ENCODE measurements at regions not wholly inside any gene's neighbourhood (a gene's known extent, or its start where the extent isn't known, plus 50 kb on each side); places are given as distances from the start of the nearest gene placed in this dataset.

GRCh38 chr13:47135800-47136503 is 239.1 kb upstream of the HTR2A start:
- Histone ChIP-seq H3K36me3 (ENCODE audit: control insufficient read depth in 2 of 2, insufficient read depth in 2 of 2, low read length in 1 of 2) (no peaks in the 10 kb centered on the region), H3K27me3 (ENCODE audit: control insufficient read depth in 1 of 2, insufficient read depth in 2 of 2, low read length in 2 of 2) (no peaks in the 10 kb centered on the region), H3K9me3 (ENCODE audit: control insufficient read depth in 2 of 2, insufficient read depth in 1 of 2, low read depth in 1 of 2, low read length in 1 of 2) (no peaks in the 10 kb centered on the region), H3K4me1 (ENCODE audit: control insufficient read depth in 2 of 2, insufficient read depth in 2 of 2, low read length in 1 of 2) (no peaks in the 10 kb centered on the region), H3K27ac (ENCODE audit: low read depth in 2 of 2, low read length in 1 of 2) (no peak overlapping the region), H3K4me3 (ENCODE audit: low read depth in 1 of 2, low read length in 2 of 2) (no peak overlapping the region)
- WGBS, 2 donors: 53 to 59% methylated on average over 5 of the region's 5 CpGs

DNA sequence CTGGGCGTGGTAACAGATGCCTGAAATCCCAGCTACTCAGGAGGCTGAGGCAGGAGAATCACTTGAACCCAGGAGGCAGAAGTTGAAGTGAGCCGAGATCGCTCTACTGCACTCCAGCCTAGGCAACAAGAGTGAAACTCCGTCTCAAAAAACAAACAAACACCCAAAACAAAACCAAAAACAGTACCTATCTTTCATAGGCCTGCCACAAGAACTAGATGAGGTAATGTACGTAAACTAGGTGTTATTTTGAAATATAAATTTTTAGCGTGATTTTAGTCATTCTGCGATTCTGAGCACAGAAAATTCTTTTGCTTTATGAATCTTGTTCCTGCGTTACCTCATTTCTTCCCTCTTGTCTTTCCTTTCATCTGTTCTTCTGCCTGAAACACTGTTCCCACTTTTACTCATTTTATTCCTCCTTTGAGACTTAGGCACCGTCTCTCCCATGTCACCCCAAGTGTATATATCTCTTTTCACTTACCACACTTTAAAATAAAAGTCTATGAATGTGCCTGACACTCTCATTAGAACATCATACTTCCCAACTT is 238.2 kb upstream of the HTR2A start:
- H3K36me3 ChIP-seq (ENCODE audit: control insufficient read depth in 2 of 2, insufficient read depth in 2 of 2, low read length in 1 of 2): no peaks in the 10 kb centered on the region
- 79 to 93% methylated on average over 9 of the region's 9 CpGs for WGBS, 2 donors
- no peaks in the 10 kb centered on the region for H3K9me3 ChIP-seq (ENCODE audit: control insufficient read depth in 2 of 2, insufficient read depth in 1 of 2, low read depth in 1 of 2, low read length in 1 of 2)
- H3K27me3 ChIP-seq (ENCODE audit: control insufficient read depth in 1 of 2, insufficient read depth in 2 of 2, low read length in 2 of 2): no peaks in the 10 kb centered on the region
- H3K27ac ChIP-seq (ENCODE audit: low read depth in 2 of 2, low read length in 1 of 2): no peak overlapping the region
- no peak overlapping the region for H3K4me3 ChIP-seq (ENCODE audit: low read depth in 1 of 2, low read length in 2 of 2)
- H3K4me1 ChIP-seq (ENCODE audit: control insufficient read depth in 2 of 2, insufficient read depth in 2 of 2, low read length in 1 of 2): no peaks in the 10 kb centered on the region

DNA sequence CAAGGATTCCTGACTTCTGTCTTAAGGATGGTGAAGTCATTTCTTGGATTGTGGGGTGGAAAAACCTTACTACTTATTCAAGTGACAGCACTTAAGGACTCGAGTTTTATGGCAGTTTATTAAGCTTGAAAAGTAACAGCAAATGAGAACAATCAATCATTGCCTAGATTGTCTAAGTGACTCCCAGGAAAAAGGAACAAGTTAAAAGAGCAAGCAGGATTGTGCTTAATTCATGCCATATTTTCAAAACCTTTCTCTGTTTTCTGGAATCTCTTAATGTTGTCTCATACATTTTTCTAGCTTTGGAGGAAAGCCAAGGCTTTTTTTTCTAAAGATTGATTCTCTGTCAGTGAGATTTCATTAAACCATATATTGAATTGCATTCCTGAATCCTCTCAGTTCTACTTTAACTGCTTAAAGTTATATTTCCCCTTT is 236.2 kb upstream of the HTR2A start:
- WGBS, 2 donors: 9 to 11% methylated on average over 1 of the region's 1 CpG
- no peak overlapping the region for H3K4me3 ChIP-seq (ENCODE audit: low read depth in 1 of 2, low read length in 2 of 2)
- H3K9me3 ChIP-seq (ENCODE audit: control insufficient read depth in 2 of 2, insufficient read depth in 1 of 2, low read depth in 1 of 2, low read length in 1 of 2): no peaks in the 10 kb centered on the region
- H3K36me3 ChIP-seq (ENCODE audit: control insufficient read depth in 2 of 2, insufficient read depth in 2 of 2, low read length in 1 of 2): no peaks in the 10 kb centered on the region
- no peak overlapping the region for H3K27ac ChIP-seq (ENCODE audit: low read depth in 2 of 2, low read length in 1 of 2)
- H3K4me1 ChIP-seq (ENCODE audit: control insufficient read depth in 2 of 2, insufficient read depth in 2 of 2, low read length in 1 of 2): no peaks in the 10 kb centered on the region
- H3K27me3 ChIP-seq (ENCODE audit: control insufficient read depth in 1 of 2, insufficient read depth in 2 of 2, low read length in 2 of 2): no peaks in the 10 kb centered on the region

GRCh38 chr13:47129461-47129860 is 232.6 kb upstream of the HTR2A start:
- no peaks in the 10 kb centered on the region for H3K4me1 ChIP-seq (ENCODE audit: control insufficient read depth in 2 of 2, insufficient read depth in 2 of 2, low read length in 1 of 2)
- no peaks in the 10 kb centered on the region for H3K36me3 ChIP-seq (ENCODE audit: control insufficient read depth in 2 of 2, insufficient read depth in 2 of 2, low read length in 1 of 2)
- H3K9me3 ChIP-seq (ENCODE audit: control insufficient read depth in 2 of 2, insufficient read depth in 1 of 2, low read depth in 1 of 2, low read length in 1 of 2): no peaks in the 10 kb centered on the region
- WGBS, 2 donors: 70 to 71% methylated on average over 2 of the region's 2 CpGs
- H3K4me3 ChIP-seq (ENCODE audit: low read depth in 1 of 2, low read length in 2 of 2): no peak overlapping the region
- no peak overlapping the region for H3K27ac ChIP-seq (ENCODE audit: low read depth in 2 of 2, low read length in 1 of 2)
- no peaks in the 10 kb centered on the region for H3K27me3 ChIP-seq (ENCODE audit: control insufficient read depth in 1 of 2, insufficient read depth in 2 of 2, low read length in 2 of 2)

DNA sequence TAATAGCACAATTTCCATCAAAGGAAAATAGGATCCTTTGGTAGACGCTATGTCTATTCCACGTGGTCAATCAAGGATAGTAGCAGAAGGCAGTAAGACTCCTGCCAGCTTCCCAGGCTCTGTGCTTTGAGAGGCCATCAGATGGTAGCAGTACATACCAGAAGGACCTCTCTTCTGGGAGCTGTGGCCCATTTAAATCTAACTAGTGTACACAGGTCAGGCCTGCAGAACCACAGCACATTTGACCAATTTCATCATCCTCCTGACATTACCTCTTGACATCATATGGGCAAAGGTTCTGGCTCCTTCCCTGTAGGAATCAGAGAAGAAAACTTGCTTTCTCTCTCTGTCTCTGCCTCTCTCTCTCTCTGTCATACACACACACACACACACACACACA is 229.6 kb upstream of the HTR2A start:
- 72 to 90% methylated on average over 2 of the region's 2 CpGs for WGBS, 2 donors

GRCh38 chr13:47121092-47121763 is 224.4 kb upstream of the HTR2A start:
- WGBS, 2 donors: 37 to 48% methylated on average over 1 of the region's 1 CpG
- no peaks in the 10 kb centered on the region for H3K27me3 ChIP-seq (ENCODE audit: control insufficient read depth in 1 of 2, insufficient read depth in 2 of 2, low read length in 2 of 2)
- H3K36me3 ChIP-seq (ENCODE audit: control insufficient read depth in 2 of 2, insufficient read depth in 2 of 2, low read length in 1 of 2): no peaks in the 10 kb centered on the region
- peaks cover 0 to 2% of the 10 kb centered on the region in 2 donors for H3K9me3 ChIP-seq (ENCODE audit: control insufficient read depth in 2 of 2, insufficient read depth in 1 of 2, low read depth in 1 of 2, low read length in 1 of 2)
- no peak overlapping the region for H3K27ac ChIP-seq (ENCODE audit: low read depth in 2 of 2, low read length in 1 of 2)
- no peak overlapping the region for H3K4me3 ChIP-seq (ENCODE audit: low read depth in 1 of 2, low read length in 2 of 2)
- no peaks in the 10 kb centered on the region for H3K4me1 ChIP-seq (ENCODE audit: control insufficient read depth in 2 of 2, insufficient read depth in 2 of 2, low read length in 1 of 2)

More for the DNA sequence above, 229.6 kb upstream of the HTR2A start:
- Histone ChIP-seq H3K4me1 (ENCODE audit: control insufficient read depth in 2 of 2, insufficient read depth in 2 of 2, low read length in 1 of 2) (no peaks in the 10 kb centered on the region), H3K36me3 (ENCODE audit: control insufficient read depth in 2 of 2, insufficient read depth in 2 of 2, low read length in 1 of 2) (no peaks in the 10 kb centered on the region), H3K27ac (ENCODE audit: low read depth in 2 of 2, low read length in 1 of 2) (no peak overlapping the region), H3K4me3 (ENCODE audit: low read depth in 1 of 2, low read length in 2 of 2) (no peak overlapping the region), H3K27me3 (ENCODE audit: control insufficient read depth in 1 of 2, insufficient read depth in 2 of 2, low read length in 2 of 2) (no peaks in the 10 kb centered on the region), H3K9me3 (ENCODE audit: control insufficient read depth in 2 of 2, insufficient read depth in 1 of 2, low read depth in 1 of 2, low read length in 1 of 2) (peaks cover 0 to 2% of the 10 kb centered on the region in 2 donors)

- Histone ChIP-seq H3K36me3 (ENCODE audit: control insufficient read depth in 2 of 2, insufficient read depth in 2 of 2, low read length in 1 of 2) (no peaks in the 10 kb centered on the region), H3K9me3 (ENCODE audit: control insufficient read depth in 2 of 2, insufficient read depth in 1 of 2, low read depth in 1 of 2, low read length in 1 of 2) (peaks cover 0 to 2% of the 10 kb centered on the region in 2 donors), H3K4me1 (ENCODE audit: control insufficient read depth in 2 of 2, insufficient read depth in 2 of 2, low read length in 1 of 2) (no peaks in the 10 kb centered on the region), H3K4me3 (ENCODE audit: low read depth in 1 of 2, low read length in 2 of 2) (no peak overlapping the region), H3K27me3 (ENCODE audit: control insufficient read depth in 1 of 2, insufficient read depth in 2 of 2, low read length in 2 of 2) (no peaks in the 10 kb centered on the region), H3K27ac (ENCODE audit: low read depth in 2 of 2, low read length in 1 of 2) (no peak overlapping the region)
- 75 to 79% methylated on average over 5 of the region's 5 CpGs for WGBS, 2 donors
Measured at GRCh38 chr13:47120282-47120681, 223.4 kb upstream of the HTR2A start.

- peaks cover 0 to 2% of the 10 kb centered on the region in 2 donors for H3K9me3 ChIP-seq (ENCODE audit: control insufficient read depth in 2 of 2, insufficient read depth in 1 of 2, low read depth in 1 of 2, low read length in 1 of 2)
- H3K27me3 ChIP-seq (ENCODE audit: control insufficient read depth in 1 of 2, insufficient read depth in 2 of 2, low read length in 2 of 2): no peaks in the 10 kb centered on the region
- H3K4me1 ChIP-seq (ENCODE audit: control insufficient read depth in 2 of 2, insufficient read depth in 2 of 2, low read length in 1 of 2): no peaks in the 10 kb centered on the region
- WGBS, 2 donors: 67 to 68% methylated on average over 2 of the region's 2 CpGs
- H3K27ac ChIP-seq (ENCODE audit: low read depth in 2 of 2, low read length in 1 of 2): no peak overlapping the region
- H3K4me3 ChIP-seq (ENCODE audit: low read depth in 1 of 2, low read length in 2 of 2): no peak overlapping the region
- no peaks in the 10 kb centered on the region for H3K36me3 ChIP-seq (ENCODE audit: control insufficient read depth in 2 of 2, insufficient read depth in 2 of 2, low read length in 1 of 2)
Measured at GRCh38 chr13:47119575-47120235, 222.9 kb upstream of the HTR2A start.

GRCh38 chr13:47117268-47117667 is 220.4 kb upstream of the HTR2A start:
- Histone ChIP-seq H3K4me3 (ENCODE audit: low read depth in 1 of 2, low read length in 2 of 2) (no peak overlapping the region), H3K27ac (ENCODE audit: low read depth in 2 of 2, low read length in 1 of 2) (no peak overlapping the region), H3K27me3 (ENCODE audit: control insufficient read depth in 1 of 2, insufficient read depth in 2 of 2, low read length in 2 of 2) (no peaks in the 10 kb centered on the region), H3K36me3 (ENCODE audit: control insufficient read depth in 2 of 2, insufficient read depth in 2 of 2, low read length in 1 of 2) (no peaks in the 10 kb centered on the region), H3K9me3 (ENCODE audit: control insufficient read depth in 2 of 2, insufficient read depth in 1 of 2, low read depth in 1 of 2, low read length in 1 of 2) (no peaks in the 10 kb centered on the region), H3K4me1 (ENCODE audit: control insufficient read depth in 2 of 2, insufficient read depth in 2 of 2, low read length in 1 of 2) (no peaks in the 10 kb centered on the region)
- WGBS, 2 donors: 74 to 76% methylated on average over 3 of the region's 3 CpGs
